Hippocampal formation (tissue), 2 donors: ENCODE measurements at regions not wholly inside any gene's neighbourhood (a gene's known extent, or its start where the extent isn't known, plus 50 kb on each side); places are given as distances from the start of the nearest gene placed in this dataset.

Experiments
- DNase-seq, 2 donors: peaks; one replicate each; lab custom pipeline; 2025; lab: John Stamatoyannopoulos, UW

DNA sequence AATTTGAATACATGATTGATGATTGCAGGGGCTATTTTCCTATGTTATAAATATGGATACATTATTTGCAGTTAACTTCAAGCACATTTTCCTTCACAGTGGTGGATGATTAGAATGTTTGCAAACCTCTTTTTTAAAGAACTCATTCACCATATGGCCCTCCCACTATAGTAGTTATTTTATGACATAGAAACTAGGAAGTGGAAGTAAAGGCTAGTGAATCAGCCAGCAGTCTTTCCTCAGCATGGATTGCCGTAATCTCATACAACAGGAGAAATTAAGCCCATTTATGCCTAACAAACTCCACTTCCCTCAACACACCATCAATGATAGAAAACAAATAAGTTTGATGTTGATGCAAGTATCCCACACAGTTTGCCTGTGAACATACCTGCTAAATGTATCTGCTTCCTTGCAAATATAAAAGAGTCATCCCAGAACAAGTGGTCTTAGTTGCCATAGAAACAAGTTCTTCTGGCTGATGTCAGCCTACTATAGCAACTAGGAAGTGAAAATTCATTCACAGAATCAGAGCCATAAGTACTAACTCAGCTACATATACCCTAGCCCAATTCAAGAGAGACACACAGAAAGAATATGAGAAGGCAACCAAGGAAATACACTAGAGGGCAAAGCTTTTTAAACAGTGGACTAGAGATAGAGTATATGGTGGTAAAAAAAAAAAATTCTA is 100.9 kb upstream of the RADX start:
- no peak for DNase-seq
